ENCODE measurements at regions not wholly inside any gene's neighbourhood (a gene's known extent, or its start where the extent isn't known, plus 50 kb on each side); places are given as distances from the start of the nearest gene placed in this dataset.

DNA sequence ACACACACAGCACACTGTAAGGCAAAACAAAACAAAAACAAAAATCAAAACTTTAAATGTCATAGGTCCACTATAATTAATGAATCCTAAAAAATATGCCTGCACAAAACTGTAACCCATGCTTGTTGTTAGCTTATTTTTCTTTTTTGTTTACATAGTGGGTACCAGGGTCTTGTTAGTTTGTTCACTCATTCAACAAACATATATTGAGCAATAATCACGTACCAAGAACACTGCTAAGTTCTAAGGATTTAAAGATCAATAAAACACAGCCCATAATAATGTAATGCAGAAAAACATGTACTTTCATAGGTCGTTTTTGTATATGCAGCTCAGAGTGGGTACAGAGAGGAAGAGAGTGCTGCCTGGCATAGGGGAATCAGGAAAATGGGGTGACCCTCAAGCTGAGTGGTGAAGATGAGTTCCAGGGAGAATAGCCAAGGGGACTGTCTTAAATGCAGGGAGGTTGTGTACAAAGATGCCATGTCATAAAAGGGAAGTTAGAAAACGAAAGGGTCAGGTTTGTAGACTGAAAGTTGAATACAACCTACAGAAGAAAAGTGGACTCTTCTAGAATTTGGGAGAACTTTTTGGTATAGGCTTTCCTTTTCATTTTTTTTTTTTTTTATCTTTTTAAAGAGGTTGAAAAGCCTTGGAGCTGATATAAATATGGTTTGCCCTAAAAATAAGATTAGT, 113.3 kb upstream of the TBX18 start:
- TF ChIP-seq, protein P1, sequence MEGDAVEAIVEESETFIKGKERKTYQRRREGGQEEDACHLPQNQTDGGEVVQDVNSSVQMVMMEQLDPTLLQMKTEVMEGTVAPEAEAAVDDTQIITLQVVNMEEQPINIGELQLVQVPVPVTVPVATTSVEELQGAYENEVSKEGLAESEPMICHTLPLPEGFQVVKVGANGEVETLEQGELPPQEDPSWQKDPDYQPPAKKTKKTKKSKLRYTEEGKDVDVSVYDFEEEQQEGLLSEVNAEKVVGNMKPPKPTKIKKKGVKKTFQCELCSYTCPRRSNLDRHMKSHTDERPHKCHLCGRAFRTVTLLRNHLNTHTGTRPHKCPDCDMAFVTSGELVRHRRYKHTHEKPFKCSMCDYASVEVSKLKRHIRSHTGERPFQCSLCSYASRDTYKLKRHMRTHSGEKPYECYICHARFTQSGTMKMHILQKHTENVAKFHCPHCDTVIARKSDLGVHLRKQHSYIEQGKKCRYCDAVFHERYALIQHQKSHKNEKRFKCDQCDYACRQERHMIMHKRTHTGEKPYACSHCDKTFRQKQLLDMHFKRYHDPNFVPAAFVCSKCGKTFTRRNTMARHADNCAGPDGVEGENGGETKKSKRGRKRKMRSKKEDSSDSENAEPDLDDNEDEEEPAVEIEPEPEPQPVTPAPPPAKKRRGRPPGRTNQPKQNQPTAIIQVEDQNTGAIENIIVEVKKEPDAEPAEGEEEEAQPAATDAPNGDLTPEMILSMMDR (IDR thresholded peaks at IDR 0.05; ENCODE audit: insufficient read depth, low read length, poor library complexity, severe bottlenecking), result no peak
- TF ChIP-seq EZH2phosphoT487 (conservative IDR thresholded peaks at IDR 0.05; ENCODE audit: low read length), result no peak
